Skin epidermis (tissue), 12 donors: ENCODE measurements at regions not wholly inside any gene's neighbourhood (a gene's known extent, or its start where the extent isn't known, plus 50 kb on each side); places are given as distances from the start of the nearest gene placed in this dataset.

Experiments used
- H3K27ac ChIP-seq, 21 experiments: fragments of 200-600 bp; sonication (generic) in 11 of 21; one replicate each; pipeline ENCODE4 v1.5.0; 2020; ENCODE audit warnings: mild to moderate bottlenecking in 3 of 21, inconsistent platforms in 2 of 21, moderate library complexity in 2 of 21
- H3K4me3 ChIP-seq, 7 experiments: fragments of 200-600 bp; sonication (generic) in 2 of 7; one replicate each; pipeline ENCODE4 v1.5.0; 2020; ENCODE audit warnings: inconsistent platforms in 2 of 7, mild to moderate bottlenecking in 2 of 7, moderate library complexity in 1 of 7

DNA sequence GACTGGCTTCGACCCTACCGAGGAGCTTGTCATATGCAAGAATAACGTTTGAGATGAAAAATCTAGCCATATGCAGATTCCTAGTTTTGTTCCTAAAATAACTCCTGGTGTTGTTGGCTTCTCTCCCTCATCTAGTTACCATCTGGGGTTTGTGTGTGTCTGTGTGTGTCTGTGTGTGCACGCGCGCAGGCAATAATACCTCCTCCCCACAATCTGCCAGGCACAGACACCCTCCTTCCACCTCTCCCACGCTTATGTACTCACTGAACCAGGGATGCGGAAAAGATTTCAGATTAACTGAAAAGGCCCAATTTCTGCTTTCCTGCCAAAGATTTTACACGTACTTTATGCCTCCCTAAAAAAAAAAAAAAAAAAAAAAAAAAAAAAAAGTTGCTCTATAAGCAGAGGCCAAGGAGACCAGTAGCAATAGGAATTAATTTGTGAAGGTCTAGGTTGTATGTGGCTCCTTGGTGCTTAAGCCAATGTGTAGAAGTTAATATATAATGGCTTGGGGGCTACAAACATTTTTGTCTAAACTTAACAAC lies 452.7 kb downstream of the NUF2 start:
- no peak overlapping the region for H3K27ac ChIP-seq

DNA sequence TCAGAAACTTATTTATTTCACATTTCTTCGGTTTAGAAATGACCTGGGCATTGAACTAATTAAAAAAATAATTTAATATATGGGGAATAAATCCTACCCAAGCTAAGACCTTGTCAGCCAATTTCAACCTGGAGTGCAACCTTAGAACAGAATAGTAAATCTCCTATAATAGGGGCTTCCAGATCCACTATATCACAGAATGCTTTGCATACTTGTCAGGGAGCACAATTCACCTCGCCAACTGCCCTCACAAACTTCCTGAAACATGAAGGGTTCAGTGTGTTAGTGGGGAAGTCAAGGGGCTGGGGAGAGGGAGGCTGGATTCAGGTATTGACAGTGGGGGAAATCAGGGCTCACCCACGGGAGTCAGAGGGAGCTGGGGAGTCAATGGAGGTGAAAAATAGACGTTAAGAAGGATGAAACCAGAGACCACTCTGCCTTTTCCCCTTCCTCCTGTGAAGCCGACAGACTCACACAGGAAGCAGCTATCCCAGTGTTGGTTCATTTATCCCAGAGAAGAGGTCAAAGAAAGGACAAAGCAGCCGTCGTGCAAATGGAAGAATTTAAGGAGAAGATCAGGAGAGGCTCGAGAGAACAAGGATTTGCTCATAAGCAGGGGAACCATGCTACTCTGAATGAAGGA lies 453.3 kb downstream of the NUF2 start:
- H3K27ac ChIP-seq, result no peak overlapping the region
- no peak overlapping the region for H3K4me3 ChIP-seq

More for the DNA sequence above, 452.7 kb downstream of the NUF2 start:
- H3K4me3 ChIP-seq, result no peak overlapping the region

DNA sequence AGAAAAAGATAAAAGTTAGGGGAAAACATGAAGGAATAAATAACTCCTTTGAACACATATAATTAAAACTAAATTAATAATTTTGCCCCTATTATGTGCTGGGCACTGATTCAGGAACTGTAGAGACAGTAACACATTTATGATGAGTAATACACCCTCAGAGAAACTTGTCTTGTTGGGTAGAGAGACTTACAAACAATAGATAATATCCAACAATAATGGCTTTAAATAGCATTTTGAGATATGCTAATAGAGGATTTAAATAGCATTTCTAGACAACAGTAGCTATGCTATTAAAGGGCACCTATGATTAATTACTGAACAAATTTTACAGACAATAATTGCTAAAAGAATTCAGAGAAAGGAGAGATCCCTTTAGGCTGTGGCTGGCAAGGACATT lies 455.5 kb downstream of the NUF2 start:
- Histone ChIP-seq H3K4me3 (no peak overlapping the region), H3K27ac (no peak overlapping the region)

GRCh38 chr1:163781146-163781545 lies 459.4 kb downstream of the NUF2 start:
- Histone ChIP-seq H3K4me3 (no peak overlapping the region), H3K27ac (no peak overlapping the region)

GRCh38 chr1:163785868-163786405 lies 464.2 kb downstream of the NUF2 start:
- no peak overlapping the region for H3K4me3 ChIP-seq

DNA sequence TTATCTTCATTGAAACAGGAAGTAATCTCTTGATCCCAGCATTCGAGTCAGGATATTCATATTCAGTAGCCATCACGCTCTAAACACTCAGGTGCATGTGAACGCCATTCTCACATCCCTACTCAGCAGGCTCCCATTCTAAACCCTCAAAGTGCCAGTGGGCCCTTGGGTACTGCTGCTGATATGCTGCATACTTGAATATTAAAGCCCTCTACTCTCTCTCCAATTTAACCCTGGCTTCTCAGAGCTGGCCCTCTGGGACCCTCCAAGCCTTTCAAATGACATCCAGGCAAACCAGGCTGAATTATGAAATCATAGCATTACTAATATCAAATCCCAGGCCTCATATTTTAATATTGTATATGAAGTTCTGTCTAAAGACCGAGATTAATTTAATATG lies 468.2 kb downstream of the NUF2 start:
- Histone ChIP-seq H3K27ac (no peak overlapping the region), H3K4me3 (no peak overlapping the region)

More at GRCh38 chr1:163785868-163786405, 464.2 kb downstream of the NUF2 start:
- H3K27ac ChIP-seq, result no peak overlapping the region

DNA sequence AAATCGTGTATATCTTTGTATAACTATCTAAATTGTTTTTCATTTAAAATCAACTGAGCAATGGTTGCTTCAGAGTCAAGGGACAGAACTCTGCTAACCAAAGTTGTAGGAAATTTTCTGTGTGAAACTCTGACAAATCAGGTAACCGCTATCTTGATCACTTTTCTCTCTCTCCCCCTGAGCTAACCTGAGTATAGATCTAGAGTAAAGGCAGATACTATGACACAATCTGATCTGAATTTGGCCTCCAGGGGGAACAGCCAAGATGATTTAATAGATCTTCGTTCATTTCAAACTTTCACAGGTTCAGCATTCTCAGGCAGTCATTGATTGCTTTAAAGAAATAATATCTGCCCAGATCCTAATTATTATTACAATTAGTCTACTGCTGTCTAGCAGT lies 472.8 kb downstream of the NUF2 start:
- no peak overlapping the region for H3K4me3 ChIP-seq
- no peak overlapping the region for H3K27ac ChIP-seq

DNA sequence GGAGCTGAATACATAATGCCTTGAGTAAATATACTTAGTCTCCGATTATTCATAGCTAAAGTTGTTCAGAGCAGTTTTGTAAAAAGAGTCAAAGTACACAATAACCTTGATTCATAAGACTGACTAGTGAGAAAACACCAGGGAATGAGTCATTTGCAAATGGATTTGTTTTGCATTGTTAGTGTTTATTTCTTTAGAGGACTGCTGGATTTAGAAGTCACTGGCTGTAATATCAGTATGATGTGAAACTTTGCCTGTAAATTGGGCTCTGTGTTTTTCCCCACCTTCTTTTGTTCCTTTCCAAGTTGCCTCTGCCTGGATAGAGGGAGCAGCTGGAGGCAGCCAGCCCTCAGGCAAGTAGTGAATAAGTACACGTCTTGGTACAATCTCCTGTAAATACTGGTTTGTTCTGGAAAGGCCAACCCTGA lies 474.7 kb downstream of the NUF2 start:
- Histone ChIP-seq H3K4me3 (no peak overlapping the region), H3K27ac (no peak overlapping the region)

DNA sequence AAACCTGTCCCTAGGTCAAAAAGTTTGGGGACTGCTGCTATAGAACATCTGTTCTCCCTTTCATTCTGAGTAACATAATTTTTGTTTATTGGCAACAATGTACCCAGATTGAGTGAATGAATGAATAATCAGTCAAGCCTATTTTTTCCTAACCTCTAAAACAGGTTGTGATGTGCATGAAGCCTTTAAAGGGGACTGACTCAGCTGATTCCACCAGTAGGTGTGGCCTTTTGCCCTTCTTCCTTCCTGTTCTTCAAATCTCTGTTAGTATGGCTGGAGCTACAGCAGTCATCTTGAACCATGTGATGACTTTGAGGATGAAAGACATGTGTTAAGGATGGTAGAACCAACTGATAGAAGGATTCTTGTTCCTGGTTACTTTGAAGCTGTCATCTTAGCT lies 476.1 kb downstream of the NUF2 start:
- no peak overlapping the region for H3K4me3 ChIP-seq

GRCh38 chr1:163799190-163799805 lies 477.5 kb downstream of the NUF2 start:
- H3K4me3 ChIP-seq, result no peak overlapping the region
- no peak overlapping the region for H3K27ac ChIP-seq

More for the DNA sequence above, 476.1 kb downstream of the NUF2 start:
- no peak overlapping the region for H3K27ac ChIP-seq

- Histone ChIP-seq H3K27ac (no peak overlapping the region), H3K4me3 (no peak overlapping the region)
Measured at GRCh38 chr1:163807331-163808049, 485.7 kb downstream of the NUF2 start.

DNA sequence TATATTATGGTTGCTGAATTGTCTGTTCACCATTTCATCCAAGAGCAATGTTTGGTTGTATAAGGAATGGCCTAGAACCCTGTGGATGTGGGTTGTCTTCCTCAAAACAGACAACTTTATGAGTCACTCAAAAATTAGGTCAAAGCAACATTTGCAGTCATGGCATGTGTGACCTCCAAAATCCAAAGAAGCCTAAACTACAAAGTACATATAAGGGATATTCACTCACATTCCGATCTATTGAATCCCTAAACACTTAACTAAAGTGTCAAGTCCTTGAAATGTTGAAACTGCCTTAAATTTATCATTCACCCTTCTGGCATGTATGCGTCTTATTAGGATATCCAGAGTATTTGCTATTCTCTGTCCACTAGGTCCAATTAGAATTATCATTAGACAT lies 491.5 kb downstream of the NUF2 start:
- Histone ChIP-seq H3K27ac (no peak overlapping the region), H3K4me3 (no peak overlapping the region)

DNA sequence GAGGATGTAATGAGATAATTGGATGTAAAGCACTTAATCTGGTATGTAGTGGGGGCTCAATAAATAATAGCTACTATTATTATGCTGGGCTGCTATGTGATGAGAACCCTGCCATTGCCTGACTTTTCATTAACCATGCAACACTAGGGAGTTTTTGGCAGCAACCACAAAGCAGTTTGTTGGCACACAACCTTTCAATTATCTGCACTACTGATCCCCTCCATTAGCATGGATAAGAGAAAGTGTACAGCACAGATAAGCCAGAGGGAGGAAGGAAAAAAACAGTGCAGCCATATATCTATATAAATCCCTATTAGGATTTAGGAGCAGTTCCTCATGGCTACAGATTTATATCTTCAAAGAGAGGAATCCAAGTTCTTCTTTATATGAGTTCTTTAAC lies 498.5 kb downstream of the NUF2 start:
- Histone ChIP-seq H3K4me3 (no peak overlapping the region), H3K27ac (no peak overlapping the region)

GRCh38 chr1:163820766-163821165 lies 499.0 kb downstream of the NUF2 start:
- Histone ChIP-seq H3K4me3 (no peak overlapping the region), H3K27ac (no peak overlapping the region)

- H3K4me3 ChIP-seq, result no peak overlapping the region
- no peak overlapping the region for H3K27ac ChIP-seq
Measured at GRCh38 chr1:163821679-163822078, 499.9 kb downstream of the NUF2 start.

DNA sequence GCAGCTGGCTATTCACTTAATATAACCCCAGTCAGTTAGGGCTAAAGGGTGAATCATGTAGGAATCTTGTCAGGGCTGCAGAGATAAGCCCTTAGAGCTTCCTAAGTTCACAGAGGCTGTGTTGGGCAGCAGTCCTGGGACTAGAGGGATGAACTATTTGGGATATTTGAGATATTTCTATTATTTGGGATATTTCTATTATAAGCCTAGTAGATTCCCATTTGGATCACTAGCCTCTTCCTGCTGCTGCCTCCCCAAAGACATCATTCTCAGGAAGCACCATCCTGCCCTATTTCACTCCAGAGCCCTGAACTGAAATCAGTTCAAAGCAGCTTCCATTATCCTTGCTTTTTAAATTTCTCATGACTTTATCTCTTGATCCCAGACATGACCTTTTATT lies 501.3 kb downstream of the NUF2 start:
- Histone ChIP-seq H3K4me3 (no peak overlapping the region), H3K27ac (no peak overlapping the region)

- H3K4me3 ChIP-seq, result no peak overlapping the region
- H3K27ac ChIP-seq, result no peak overlapping the region
Measured at GRCh38 chr1:163824006-163824405, 502.3 kb downstream of the NUF2 start.

GRCh38 chr1:163824490-163824889 lies 502.7 kb downstream of the NUF2 start:
- Histone ChIP-seq H3K27ac (no peak overlapping the region), H3K4me3 (no peak overlapping the region)

DNA sequence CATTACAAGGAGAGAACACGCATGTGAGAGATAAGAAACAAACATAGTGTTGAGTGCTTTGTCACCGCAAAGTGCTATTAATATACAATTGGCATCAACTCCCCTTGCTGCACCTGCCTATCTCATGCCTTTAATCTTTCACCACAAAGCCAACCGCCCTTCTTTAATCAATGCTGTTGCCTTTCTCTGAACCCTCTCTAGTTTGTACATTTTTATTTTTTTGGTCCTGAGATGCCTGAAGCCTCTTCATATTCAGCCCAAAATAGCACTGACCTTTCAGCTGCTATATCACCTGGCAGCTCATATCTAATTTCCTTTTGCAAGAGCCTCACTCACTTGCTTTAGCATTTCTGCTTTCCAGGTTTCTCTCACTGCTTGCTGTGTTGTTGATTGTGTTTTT lies 504.7 kb downstream of the NUF2 start:
- Histone ChIP-seq H3K27ac (no peak overlapping the region), H3K4me3 (no peak overlapping the region)

DNA sequence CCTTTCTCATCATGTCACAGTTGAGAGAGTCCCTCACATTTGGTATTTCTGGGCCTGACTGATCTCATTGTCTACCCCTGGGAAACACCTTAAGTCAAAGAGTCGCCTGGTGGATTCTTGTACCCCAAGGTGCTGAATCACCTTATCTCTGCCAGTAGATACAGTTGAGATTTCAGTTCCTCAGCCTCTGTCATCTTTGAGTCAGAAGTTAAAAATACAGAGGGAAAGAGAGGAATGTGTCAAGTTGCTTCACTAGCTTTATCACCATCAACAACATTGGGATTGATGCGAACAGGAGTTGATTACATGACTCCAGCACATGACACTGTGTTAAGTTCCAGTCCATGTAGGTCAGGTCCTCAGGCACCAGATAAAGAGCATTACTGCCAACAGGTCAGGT lies 513.0 kb downstream of the NUF2 start:
- H3K27ac ChIP-seq, result no peak overlapping the region
- H3K4me3 ChIP-seq, result no peak overlapping the region

DNA sequence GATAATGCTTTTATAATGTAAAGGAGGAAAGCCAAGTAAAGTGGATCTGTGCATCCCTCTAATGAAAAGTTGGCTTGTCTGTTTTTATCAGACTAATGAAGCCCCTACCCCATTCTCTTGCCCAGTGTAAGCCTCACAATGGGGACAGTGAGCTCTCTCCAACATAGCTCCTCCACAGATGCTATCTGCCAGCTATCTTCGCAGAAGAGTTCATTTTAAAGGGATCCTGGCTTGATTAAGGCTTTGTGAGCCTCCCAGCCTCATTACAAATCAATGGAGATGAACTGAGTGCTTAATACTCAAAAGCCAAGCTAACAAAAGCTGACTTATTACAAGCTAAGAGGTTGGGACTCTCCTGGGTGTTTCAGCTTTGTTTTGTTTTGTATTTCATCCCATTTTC lies 514.7 kb downstream of the NUF2 start:
- Histone ChIP-seq H3K27ac (no peak overlapping the region), H3K4me3 (no peak overlapping the region)
